ENCODE measurements at regions not wholly inside any gene's neighbourhood (a gene's known extent, or its start where the extent isn't known, plus 50 kb on each side); places are given as distances from the start of the nearest gene placed in this dataset.

GRCh38 chr1:209413062-209413461 lies 170.5 kb upstream of the CAMK1G start:
- TF ChIP-seq EZH2 (IDR thresholded peaks at IDR 0.05; ENCODE audit: insufficient read depth, low read length): no peak
- TF ChIP-seq, protein P1, sequence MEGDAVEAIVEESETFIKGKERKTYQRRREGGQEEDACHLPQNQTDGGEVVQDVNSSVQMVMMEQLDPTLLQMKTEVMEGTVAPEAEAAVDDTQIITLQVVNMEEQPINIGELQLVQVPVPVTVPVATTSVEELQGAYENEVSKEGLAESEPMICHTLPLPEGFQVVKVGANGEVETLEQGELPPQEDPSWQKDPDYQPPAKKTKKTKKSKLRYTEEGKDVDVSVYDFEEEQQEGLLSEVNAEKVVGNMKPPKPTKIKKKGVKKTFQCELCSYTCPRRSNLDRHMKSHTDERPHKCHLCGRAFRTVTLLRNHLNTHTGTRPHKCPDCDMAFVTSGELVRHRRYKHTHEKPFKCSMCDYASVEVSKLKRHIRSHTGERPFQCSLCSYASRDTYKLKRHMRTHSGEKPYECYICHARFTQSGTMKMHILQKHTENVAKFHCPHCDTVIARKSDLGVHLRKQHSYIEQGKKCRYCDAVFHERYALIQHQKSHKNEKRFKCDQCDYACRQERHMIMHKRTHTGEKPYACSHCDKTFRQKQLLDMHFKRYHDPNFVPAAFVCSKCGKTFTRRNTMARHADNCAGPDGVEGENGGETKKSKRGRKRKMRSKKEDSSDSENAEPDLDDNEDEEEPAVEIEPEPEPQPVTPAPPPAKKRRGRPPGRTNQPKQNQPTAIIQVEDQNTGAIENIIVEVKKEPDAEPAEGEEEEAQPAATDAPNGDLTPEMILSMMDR (IDR thresholded peaks at IDR 0.05; ENCODE audit: insufficient read depth, low read depth, low read length): no peak
